ENCODE measurements at regions not wholly inside any gene's neighbourhood (a gene's known extent, or its start where the extent isn't known, plus 50 kb on each side); places are given as distances from the start of the nearest gene placed in this dataset.

GRCh38 chr6:23329086-23329485 lies 759.7 kb downstream of the HDGFL1 start:
- DNase-seq (ENCODE audit: low read depth in 4 of 4, low spot score in 3 of 4): no peak

GRCh38 chr6:23330632-23331031 lies 761.3 kb downstream of the HDGFL1 start:
- DNase-seq (ENCODE audit: low read depth in 4 of 4, low spot score in 3 of 4): no peak

- DNase-seq (ENCODE audit: low read depth in 4 of 4, low spot score in 3 of 4): no peak
These were observed 765.0 kb downstream of the HDGFL1 start for GRCh38 chr6:23334360-23334759.

- no peak for DNase-seq (ENCODE audit: low read depth in 4 of 4, low spot score in 3 of 4)
These were observed 766.5 kb downstream of the HDGFL1 start for GRCh38 chr6:23335894-23336293.

GRCh38 chr6:23339268-23339667 lies 769.9 kb downstream of the HDGFL1 start:
- DNase-seq (ENCODE audit: low read depth in 4 of 4, low spot score in 3 of 4): no peak

- no peak for DNase-seq (ENCODE audit: low read depth in 4 of 4, low spot score in 3 of 4)
These were observed 770.9 kb downstream of the HDGFL1 start for GRCh38 chr6:23340271-23340670.

GRCh38 chr6:23343610-23344306 lies 774.4 kb downstream of the HDGFL1 start:
- DNase-seq (ENCODE audit: low read depth in 4 of 4, low spot score in 3 of 4): no peak

GRCh38 chr6:23348185-23348584 lies 777.8 kb upstream of the NRSN1 start:
- no peak for DNase-seq (ENCODE audit: low read depth in 4 of 4, low spot score in 3 of 4)

- DNase-seq (ENCODE audit: low read depth in 4 of 4, low spot score in 3 of 4): no peak
These were observed 776.4 kb upstream of the NRSN1 start for GRCh38 chr6:23349521-23350147.

- no peak for DNase-seq (ENCODE audit: low read depth in 4 of 4, low spot score in 3 of 4)
These were observed 775.1 kb upstream of the NRSN1 start for GRCh38 chr6:23350752-23351453.

- no peak for DNase-seq (ENCODE audit: low read depth in 4 of 4, low spot score in 3 of 4)
These were observed 772.0 kb upstream of the NRSN1 start for GRCh38 chr6:23354004-23354403.

GRCh38 chr6:23357185-23357766 lies 768.7 kb upstream of the NRSN1 start:
- no peak for DNase-seq (ENCODE audit: low read depth in 4 of 4, low spot score in 3 of 4)

- DNase-seq (ENCODE audit: low read depth in 4 of 4, low spot score in 3 of 4): no peak
These were observed 760.3 kb upstream of the NRSN1 start for GRCh38 chr6:23365732-23366131.

- DNase-seq (ENCODE audit: low read depth in 4 of 4, low spot score in 3 of 4): no peak
These were observed 758.7 kb upstream of the NRSN1 start for GRCh38 chr6:23367311-23367710.

GRCh38 chr6:23368557-23368956 lies 757.5 kb upstream of the NRSN1 start:
- no peak for DNase-seq (ENCODE audit: low read depth in 4 of 4, low spot score in 3 of 4)

GRCh38 chr6:23370051-23370450 lies 756.0 kb upstream of the NRSN1 start:
- no peak for DNase-seq (ENCODE audit: low read depth in 4 of 4, low spot score in 3 of 4)

GRCh38 chr6:23371132-23371915 lies 754.7 kb upstream of the NRSN1 start:
- no peak for DNase-seq (ENCODE audit: low read depth in 4 of 4, low spot score in 3 of 4)

- DNase-seq (ENCODE audit: low read depth in 4 of 4, low spot score in 3 of 4): no peak
These were observed 748.2 kb upstream of the NRSN1 start for GRCh38 chr6:23377830-23378229.

GRCh38 chr6:23380465-23380864 lies 745.5 kb upstream of the NRSN1 start:
- DNase-seq (ENCODE audit: low read depth in 4 of 4, low spot score in 3 of 4): no peak

GRCh38 chr6:23388086-23388783 lies 737.8 kb upstream of the NRSN1 start:
- DNase-seq (ENCODE audit: low read depth in 4 of 4, low spot score in 3 of 4): no peak
